ENCODE measurements at regions not wholly inside any gene's neighbourhood (a gene's known extent, or its start where the extent isn't known, plus 50 kb on each side); places are given as distances from the start of the nearest gene placed in this dataset.

GRCh38 chr13:48864100-48864499 lies 111.6 kb upstream of the FNDC3A start:
- intact Hi-C loops (cut with micrococcal nuclease): no loop called here
- ChIA-PET POLR2A (ENCODE audit: unreplicated experiment) (no interaction called here), CTCF (no interaction called here)
- H3K27ac ChIP-seq (ENCODE audit: low read length): no peak overlapping the region
- H3K4me1 ChIP-seq (ENCODE audit: insufficient read depth, low read length): no peaks in the 10 kb centered on the region
- DNase-seq: no peak
- H3K9me3 ChIP-seq (ENCODE audit: low read length): no peaks in the 10 kb centered on the region
- H4K20me1 ChIP-seq (ENCODE audit: low read length): no peaks in the 10 kb centered on the region
- ATAC-seq: no peak
- H3F3A ChIP-seq (ENCODE audit: low read length, unreplicated experiment): no peaks in the 10 kb centered on the region
- H3K36me3 ChIP-seq (ENCODE audit: low read depth, low read length): no peaks in the 10 kb centered on the region
- TF ChIP-seq EZH2phosphoT487 (IDR thresholded peaks at IDR 0.05; ENCODE audit: borderline replicate concordance, low read length) (no peak), EZH2 (IDR thresholded peaks at IDR 0.05; ENCODE audit: low read length, unreplicated experiment) (no peak)
- TF ChIP-seq, protein P1, sequence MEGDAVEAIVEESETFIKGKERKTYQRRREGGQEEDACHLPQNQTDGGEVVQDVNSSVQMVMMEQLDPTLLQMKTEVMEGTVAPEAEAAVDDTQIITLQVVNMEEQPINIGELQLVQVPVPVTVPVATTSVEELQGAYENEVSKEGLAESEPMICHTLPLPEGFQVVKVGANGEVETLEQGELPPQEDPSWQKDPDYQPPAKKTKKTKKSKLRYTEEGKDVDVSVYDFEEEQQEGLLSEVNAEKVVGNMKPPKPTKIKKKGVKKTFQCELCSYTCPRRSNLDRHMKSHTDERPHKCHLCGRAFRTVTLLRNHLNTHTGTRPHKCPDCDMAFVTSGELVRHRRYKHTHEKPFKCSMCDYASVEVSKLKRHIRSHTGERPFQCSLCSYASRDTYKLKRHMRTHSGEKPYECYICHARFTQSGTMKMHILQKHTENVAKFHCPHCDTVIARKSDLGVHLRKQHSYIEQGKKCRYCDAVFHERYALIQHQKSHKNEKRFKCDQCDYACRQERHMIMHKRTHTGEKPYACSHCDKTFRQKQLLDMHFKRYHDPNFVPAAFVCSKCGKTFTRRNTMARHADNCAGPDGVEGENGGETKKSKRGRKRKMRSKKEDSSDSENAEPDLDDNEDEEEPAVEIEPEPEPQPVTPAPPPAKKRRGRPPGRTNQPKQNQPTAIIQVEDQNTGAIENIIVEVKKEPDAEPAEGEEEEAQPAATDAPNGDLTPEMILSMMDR (conservative IDR thresholded peaks at IDR 0.05; ENCODE audit: low read depth, low read length): no peak
- H3K27me3 ChIP-seq (ENCODE audit: low read length): no peaks in the 10 kb centered on the region
- H2AFZ ChIP-seq (ENCODE audit: low read length): no peak overlapping the region
- H3K9ac ChIP-seq (ENCODE audit: low read length): no peak overlapping the region
- no peak overlapping the region for H3K4me3 ChIP-seq (ENCODE audit: low read length)
- H3K79me2 ChIP-seq (ENCODE audit: low read length): no peaks in the 10 kb centered on the region
- BruUV-seq (replicated peaks): no TSS peak
- no peak overlapping the region for H3K4me2 ChIP-seq (ENCODE audit: low read length)
- no peaks in the 10 kb centered on the region for H3K9me2 ChIP-seq (replicated peaks; ENCODE audit: low read length)

DNA sequence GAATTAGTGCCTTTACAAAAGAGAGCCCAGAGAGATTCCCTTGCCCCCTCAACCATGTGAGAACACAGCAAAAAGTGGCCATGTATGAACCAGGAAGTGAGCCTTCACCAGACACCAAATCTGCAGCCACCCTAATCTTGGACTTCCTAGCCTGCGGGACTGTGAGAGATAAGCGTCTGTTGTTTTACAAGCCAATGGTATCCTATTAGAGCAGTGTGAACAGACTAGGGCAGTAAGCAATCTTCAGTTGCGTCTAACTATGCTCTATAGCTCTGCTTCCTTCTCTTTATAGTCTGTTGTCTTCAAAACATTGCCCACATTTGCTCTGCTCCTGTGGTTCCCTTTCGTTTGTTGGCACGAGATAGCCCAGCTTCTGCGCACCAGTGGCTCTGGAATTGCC lies 109.5 kb upstream of the FNDC3A start:
- TF ChIP-seq EZH2phosphoT487 (IDR thresholded peaks at IDR 0.05; ENCODE audit: borderline replicate concordance, low read length): no peak
- TF ChIP-seq, protein P1 (conservative IDR thresholded peaks at IDR 0.05; ENCODE audit: low read depth, low read length): no peak
- no peak for TF ChIP-seq EZH2 (IDR thresholded peaks at IDR 0.05; ENCODE audit: low read length, unreplicated experiment)
- no peaks in the 10 kb centered on the region for H3K36me3 ChIP-seq (ENCODE audit: low read depth, low read length)
- H3K9ac ChIP-seq (ENCODE audit: low read length): no peak overlapping the region
- intact Hi-C loops (cut with micrococcal nuclease): no loop called here
- no peaks in the 10 kb centered on the region for H3K4me1 ChIP-seq (ENCODE audit: insufficient read depth, low read length)
- H3K4me3 ChIP-seq (ENCODE audit: low read length): no peak overlapping the region
- ChIA-PET CTCF (no interaction called here), POLR2A (ENCODE audit: unreplicated experiment) (no interaction called here)
- no peak overlapping the region for H3K4me2 ChIP-seq (ENCODE audit: low read length)
- H4K20me1 ChIP-seq (ENCODE audit: low read length): no peaks in the 10 kb centered on the region
- no peak overlapping the region for H2AFZ ChIP-seq (ENCODE audit: low read length)
- no peaks in the 10 kb centered on the region for H3K9me3 ChIP-seq (ENCODE audit: low read length)
- H3K27ac ChIP-seq (ENCODE audit: low read length): no peak overlapping the region
- DNase-seq (no peak), ATAC-seq (no peak)
- H3K9me2 ChIP-seq (replicated peaks; ENCODE audit: low read length): no peaks in the 10 kb centered on the region
- H3K27me3 ChIP-seq (ENCODE audit: low read length): no peaks in the 10 kb centered on the region
- H3K79me2 ChIP-seq (ENCODE audit: low read length): no peaks in the 10 kb centered on the region
- BruUV-seq (replicated peaks): no TSS peak
- H3F3A ChIP-seq (ENCODE audit: low read length, unreplicated experiment): no peaks in the 10 kb centered on the region

GRCh38 chr13:48873081-48873480 lies 102.6 kb upstream of the FNDC3A start:
- Histone ChIP-seq H3K79me2 (ENCODE audit: low read length) (no peaks in the 10 kb centered on the region), H3K9ac (ENCODE audit: low read length) (no peak overlapping the region), H3K36me3 (ENCODE audit: low read depth, low read length) (no peaks in the 10 kb centered on the region), H3K4me1 (ENCODE audit: insufficient read depth, low read length) (0 out of 2 replicates have a peak, but pooled peaks cover 3% of the 10 kb centered on the region), H3K4me3 (ENCODE audit: low read length) (no peak overlapping the region), H4K20me1 (ENCODE audit: low read length) (no peaks in the 10 kb centered on the region), H2AFZ (ENCODE audit: low read length) (no peak overlapping the region), H3K4me2 (ENCODE audit: low read length) (no peak overlapping the region), H3K27ac (ENCODE audit: low read length) (no peak overlapping the region), H3F3A (ENCODE audit: low read length, unreplicated experiment) (no peaks in the 10 kb centered on the region), H3K27me3 (ENCODE audit: low read length) (no peaks in the 10 kb centered on the region), H3K9me3 (ENCODE audit: low read length) (no peaks in the 10 kb centered on the region), H3K9me2 (replicated peaks; ENCODE audit: low read length) (no peaks in the 10 kb centered on the region)
- CTCF ChIA-PET: interaction anchor here (0.5 kb wide), 1 partner anchor 36 kb away, joined by 4 read pairs; no protein-coding TSS in a partner anchor
- TF ChIP-seq EZH2 (IDR thresholded peaks at IDR 0.05; ENCODE audit: low read length, unreplicated experiment) (no peak), EZH2phosphoT487 (IDR thresholded peaks at IDR 0.05; ENCODE audit: borderline replicate concordance, low read length) (no peak)
- TF ChIP-seq, protein P1 (conservative IDR thresholded peaks at IDR 0.05; ENCODE audit: low read depth, low read length): no peak
- BruUV-seq (replicated peaks): no TSS peak
- intact Hi-C loops (cut with micrococcal nuclease): no loop called here
- ATAC-seq (no peak), DNase-seq (no peak)
- POLR2A ChIA-PET (ENCODE audit: unreplicated experiment): interaction anchor here (0.5 kb wide), 1 partner anchor 84 kb away, joined by 3 read pairs; no protein-coding TSS in a partner anchor
